Type B pancreatic cell (in vitro differentiated cells): ENCODE measurements at regions not wholly inside any gene's neighbourhood (a gene's known extent, or its start where the extent isn't known, plus 50 kb on each side); places are given as distances from the start of the nearest gene placed in this dataset.

Experiments
- DNase-seq: peaks from one replicate; pipeline ENCODE4 v3.0.0; 2021; ENCODE audit warnings: mixed read lengths; ENCODE audit not compliant: unreplicated experiment; ENCODE audit errors: extremely low spot score
- H3K27ac Mint-ChIP-seq: 2 replicates; pipeline ENCODE4 v1.8.0; 2021; ENCODE audit warnings: mild to moderate bottlenecking, mixed read lengths
- H3K27me3 Mint-ChIP-seq: 2 replicates; pipeline ENCODE4 v1.8.0; 2021; ENCODE audit warnings: mixed read lengths
- H3K36me3 Mint-ChIP-seq: 2 replicates; pipeline ENCODE4 v1.8.0; 2021; ENCODE audit warnings: mixed read lengths
- H3K4me1 Mint-ChIP-seq: one replicate; pipeline ENCODE4 v1.8.0; 2021; ENCODE audit warnings: mixed read lengths; ENCODE audit not compliant: unreplicated experiment
- H3K4me3 Mint-ChIP-seq: 2 replicates; pipeline ENCODE4 v1.8.0; 2021; ENCODE audit warnings: mild to moderate bottlenecking, mixed read lengths
- H3K9me3 Mint-ChIP-seq: 2 replicates; pipeline ENCODE4 v1.8.0; 2021; ENCODE audit warnings: mixed read lengths
- TF ChIP-seq, protein P1 (sequence below): fragments of 200-600 bp; sonication (generic); conservative IDR thresholded peaks from 2 replicates; pipeline ENCODE4 v1.5.0; 2021; ENCODE audit warnings: antibody characterized with exemption, mild to moderate bottlenecking

GRCh38 chr11:10942620-10943019 lies 84.8 kb upstream of the ZBED5 start:
- Mint-ChIP-seq H3K36me3 (no peaks in the 10 kb centered on the region), H3K9me3 (no peaks in the 10 kb centered on the region), H3K27me3 (peaks cover 6% of the 10 kb centered on the region), H3K27ac (no peak overlapping the region), H3K4me1 (peaks cover 7% of the 10 kb centered on the region), H3K4me3 (no peak overlapping the region)
- DNase-seq: no peak
- TF ChIP-seq, protein P1, sequence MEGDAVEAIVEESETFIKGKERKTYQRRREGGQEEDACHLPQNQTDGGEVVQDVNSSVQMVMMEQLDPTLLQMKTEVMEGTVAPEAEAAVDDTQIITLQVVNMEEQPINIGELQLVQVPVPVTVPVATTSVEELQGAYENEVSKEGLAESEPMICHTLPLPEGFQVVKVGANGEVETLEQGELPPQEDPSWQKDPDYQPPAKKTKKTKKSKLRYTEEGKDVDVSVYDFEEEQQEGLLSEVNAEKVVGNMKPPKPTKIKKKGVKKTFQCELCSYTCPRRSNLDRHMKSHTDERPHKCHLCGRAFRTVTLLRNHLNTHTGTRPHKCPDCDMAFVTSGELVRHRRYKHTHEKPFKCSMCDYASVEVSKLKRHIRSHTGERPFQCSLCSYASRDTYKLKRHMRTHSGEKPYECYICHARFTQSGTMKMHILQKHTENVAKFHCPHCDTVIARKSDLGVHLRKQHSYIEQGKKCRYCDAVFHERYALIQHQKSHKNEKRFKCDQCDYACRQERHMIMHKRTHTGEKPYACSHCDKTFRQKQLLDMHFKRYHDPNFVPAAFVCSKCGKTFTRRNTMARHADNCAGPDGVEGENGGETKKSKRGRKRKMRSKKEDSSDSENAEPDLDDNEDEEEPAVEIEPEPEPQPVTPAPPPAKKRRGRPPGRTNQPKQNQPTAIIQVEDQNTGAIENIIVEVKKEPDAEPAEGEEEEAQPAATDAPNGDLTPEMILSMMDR: no peak

GRCh38 chr11:10941871-10942270 lies 84.0 kb upstream of the ZBED5 start:
- Mint-ChIP-seq H3K27me3 (peaks cover 6% of the 10 kb centered on the region), H3K36me3 (no peaks in the 10 kb centered on the region), H3K27ac (no peak overlapping the region), H3K4me3 (no peak overlapping the region), H3K9me3 (no peaks in the 10 kb centered on the region), H3K4me1 (peaks cover 7% of the 10 kb centered on the region)
- TF ChIP-seq, protein P1: no peak
- no peak for DNase-seq

- Mint-ChIP-seq H3K27me3 (peaks cover 6% of the 10 kb centered on the region), H3K4me3 (no peak overlapping the region), H3K36me3 (no peaks in the 10 kb centered on the region), H3K9me3 (no peaks in the 10 kb centered on the region), H3K27ac (no peak overlapping the region), H3K4me1 (peaks cover 7% of the 10 kb centered on the region)
- TF ChIP-seq, protein P1: no peak
- DNase-seq: no peak
Observed at GRCh38 chr11:10941414-10941813, 83.6 kb upstream of the ZBED5 start.

DNA sequence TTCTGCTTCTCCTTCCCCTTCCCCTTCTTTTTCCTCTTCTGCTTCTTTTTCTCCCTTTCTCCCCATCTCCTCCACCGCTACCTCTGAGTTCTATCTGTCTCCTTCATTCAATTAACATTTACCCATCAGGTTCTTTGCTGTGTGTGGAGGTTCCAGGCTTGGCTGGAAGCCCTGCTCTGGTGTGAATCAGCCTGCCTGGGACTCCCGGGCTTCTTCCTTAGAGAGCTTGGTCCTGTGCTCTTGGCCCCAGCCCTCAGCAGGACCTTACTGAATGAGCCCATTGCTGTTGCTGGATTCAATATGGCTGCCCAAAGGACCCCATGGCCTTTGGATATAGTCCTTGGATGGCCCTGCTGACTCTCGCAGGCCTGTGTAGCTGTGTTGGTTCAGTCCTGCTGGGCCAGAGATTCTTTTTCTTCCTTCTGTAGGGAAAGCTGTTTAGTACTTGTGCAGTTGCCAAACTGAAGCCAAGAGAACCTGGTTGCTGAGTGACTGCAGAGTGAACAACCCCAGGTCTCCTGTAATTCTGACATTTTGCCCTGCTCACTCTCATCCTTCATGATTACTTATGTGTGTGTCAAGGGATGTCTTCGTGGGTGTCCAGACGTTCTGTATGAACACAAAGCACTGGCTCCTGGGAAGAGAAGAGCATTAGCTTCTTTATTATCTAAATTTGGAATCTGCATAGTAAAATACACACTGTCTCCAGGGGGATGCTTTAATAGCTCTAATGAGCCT lies 81.0 kb upstream of the ZBED5 start:
- DNase-seq: no peak
- peaks cover 12% of the 10 kb centered on the region for H3K4me1 Mint-ChIP-seq
- no peak overlapping the region for H3K4me3 Mint-ChIP-seq
- TF ChIP-seq, protein P1: no peak
- H3K27me3 Mint-ChIP-seq: peaks cover under 1% of the 10 kb centered on the region
- H3K27ac Mint-ChIP-seq: no peak overlapping the region
- H3K9me3 Mint-ChIP-seq: no peaks in the 10 kb centered on the region
- H3K36me3 Mint-ChIP-seq: no peaks in the 10 kb centered on the region

- H3K4me3 Mint-ChIP-seq: no peak overlapping the region
- no peaks in the 10 kb centered on the region for H3K36me3 Mint-ChIP-seq
- no peak overlapping the region for H3K27ac Mint-ChIP-seq
- H3K9me3 Mint-ChIP-seq: no peaks in the 10 kb centered on the region
- DNase-seq: no peak
- no peaks in the 10 kb centered on the region for H3K27me3 Mint-ChIP-seq
- TF ChIP-seq, protein P1: no peak
- H3K4me1 Mint-ChIP-seq: peaks cover 16% of the 10 kb centered on the region
Observed at GRCh38 chr11:10938231-10938630, 80.4 kb upstream of the ZBED5 start.

DNA sequence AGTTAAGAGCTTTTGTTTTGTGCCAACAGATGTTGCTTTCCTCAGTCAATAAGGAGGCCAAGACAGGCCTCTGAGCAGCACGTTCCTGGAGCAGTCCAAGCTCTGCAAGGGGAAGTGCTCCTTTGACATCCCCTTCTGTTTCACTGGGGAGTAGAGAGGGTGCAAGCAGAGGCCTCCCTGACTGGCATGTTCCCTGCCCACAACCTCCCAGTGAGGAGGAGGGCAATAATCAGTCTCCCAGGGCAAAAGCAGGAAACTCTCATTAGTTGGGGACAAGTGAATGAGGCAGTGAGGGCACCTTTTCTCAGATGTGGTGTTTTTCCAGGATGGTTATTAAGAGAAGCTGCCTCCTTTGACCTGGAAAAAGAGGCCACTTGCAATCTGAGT lies 79.5 kb upstream of the ZBED5 start:
- no peaks in the 10 kb centered on the region for H3K9me3 Mint-ChIP-seq
- H3K27me3 Mint-ChIP-seq: no peaks in the 10 kb centered on the region
- TF ChIP-seq, protein P1: no peak
- H3K4me1 Mint-ChIP-seq: peaks cover 18% of the 10 kb centered on the region
- no peaks in the 10 kb centered on the region for H3K36me3 Mint-ChIP-seq
- no peak overlapping the region for H3K27ac Mint-ChIP-seq
- no peak for DNase-seq
- no peak overlapping the region for H3K4me3 Mint-ChIP-seq
